GM21390 (cell line): ENCODE measurements at regions not wholly inside any gene's neighbourhood (a gene's known extent, or its start where the extent isn't known, plus 50 kb on each side); places are given as distances from the start of the nearest gene placed in this dataset.
"Not testable (repeated sequence)": the region's sequence is repeated elsewhere in the genome, so short reads cannot be mapped to it uniquely, and the experiment has no call there.

ENCODE experiments used
- ATAC-seq: cut with Tn5 transposase; IDR thresholded peaks from one replicate; pipeline ENCODE4 v1.9.1; 2021; ENCODE audit not compliant: unreplicated experiment

DNA sequence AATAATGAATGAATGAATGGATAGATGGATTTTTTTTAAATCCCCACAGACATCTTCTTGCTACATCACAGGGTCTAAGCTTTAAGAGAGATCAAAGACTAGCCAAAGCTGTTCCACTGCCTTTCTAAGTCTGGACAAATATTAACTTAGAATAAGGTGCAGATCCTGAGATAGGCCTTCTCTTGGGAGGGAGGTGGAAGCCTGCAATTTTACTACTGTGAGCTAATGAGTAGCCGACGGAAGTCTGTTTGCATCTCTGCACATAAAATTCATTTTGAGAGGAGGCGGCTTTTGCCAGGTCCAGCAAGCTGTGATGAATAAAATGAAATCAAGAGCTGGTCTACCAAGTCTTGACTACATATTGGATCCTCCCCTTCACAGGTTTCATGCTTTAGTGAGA is 484.9 kb downstream of the TMEM38B start:
- ATAC-seq: no peak

- not testable (repeated sequence) for ATAC-seq
Measured at GRCh38 chr9:106203815-106204516, 509.6 kb downstream of the TMEM38B start.

GRCh38 chr9:106207298-106207697 is 513.0 kb downstream of the TMEM38B start:
- no peak for ATAC-seq

DNA sequence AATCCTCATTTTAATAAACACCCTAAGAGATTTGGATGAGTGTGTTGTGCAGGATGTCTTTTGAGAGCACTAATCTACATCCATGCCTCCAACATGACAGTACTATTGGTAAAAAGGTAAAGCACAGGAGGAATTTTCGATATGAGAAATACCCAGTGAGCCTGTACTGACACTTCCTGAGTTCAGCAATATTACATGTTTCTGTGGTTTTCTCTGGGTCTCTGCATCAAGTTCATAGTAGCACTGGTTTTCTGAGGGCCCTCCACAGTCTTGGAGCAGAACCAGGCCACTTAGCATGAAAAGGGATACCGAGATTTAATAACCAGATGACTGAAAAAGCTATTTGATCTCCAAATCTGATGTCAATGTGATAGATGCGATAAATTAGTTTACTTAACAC is 524.1 kb downstream of the TMEM38B start:
- peak; percentile 71 for ATAC-seq

DNA sequence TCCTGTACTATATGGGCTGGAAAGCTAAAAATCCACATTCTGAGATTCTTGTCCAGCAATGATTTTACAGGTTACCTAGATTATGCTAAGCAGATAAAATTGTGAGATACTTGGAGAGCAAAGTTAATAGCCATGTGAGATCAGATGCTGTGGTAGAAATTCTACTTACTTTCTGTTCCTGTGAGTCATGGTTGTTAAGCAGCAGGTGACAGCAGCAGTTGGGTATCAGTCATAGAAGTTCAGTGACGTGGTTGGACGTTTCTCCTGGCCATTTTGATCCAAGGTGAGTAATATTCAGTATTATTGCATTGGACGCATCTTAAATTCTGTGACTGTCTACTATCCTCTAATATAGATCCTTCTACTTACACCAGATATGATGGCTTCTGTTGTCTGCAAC is 524.5 kb downstream of the TMEM38B start:
- ATAC-seq: peak; percentile 69

DNA sequence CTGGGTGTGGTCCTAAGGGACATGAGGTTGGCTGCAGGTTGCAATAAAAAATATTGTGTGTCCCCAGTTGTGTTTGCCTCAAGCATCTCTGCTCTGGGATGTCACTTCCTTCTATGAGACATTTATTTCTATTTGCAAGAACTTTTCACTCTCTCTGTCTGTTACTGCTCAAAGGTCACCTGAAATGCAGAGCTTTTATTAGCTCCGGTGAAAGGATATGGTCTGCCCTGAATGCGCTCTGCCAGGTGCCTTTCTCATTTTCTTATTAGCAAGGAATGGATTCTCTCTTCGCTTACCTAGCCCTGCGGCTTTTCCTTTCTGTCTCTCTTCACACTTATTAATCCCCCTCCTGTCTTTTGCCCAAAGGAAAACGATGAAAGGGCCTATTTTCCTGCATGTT is 526.1 kb downstream of the TMEM38B start:
- ATAC-seq: no peak

- no peak for ATAC-seq
Measured at GRCh38 chr9:106228861-106229260, 534.5 kb downstream of the TMEM38B start.

DNA sequence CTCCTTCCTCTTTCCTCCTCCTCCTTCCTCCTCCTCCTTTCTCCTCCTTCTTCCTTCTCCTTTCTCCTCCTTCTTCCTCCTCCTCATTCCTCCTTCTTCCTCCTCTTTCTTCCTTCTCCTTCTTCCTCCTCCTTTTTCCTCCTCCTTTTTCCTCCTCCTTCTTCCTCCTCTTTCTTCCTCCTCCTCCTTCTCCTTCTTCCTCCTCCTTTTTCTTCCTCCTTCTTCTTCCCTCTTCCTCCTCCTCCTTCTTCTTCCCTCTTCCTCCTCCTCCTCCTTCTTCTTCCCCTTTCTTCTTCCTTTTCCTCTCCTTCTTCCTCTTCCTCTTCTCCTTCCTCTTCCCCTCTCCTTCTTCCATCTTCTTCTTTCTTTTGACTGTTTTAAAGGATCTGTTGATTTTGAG is 538.8 kb downstream of the TMEM38B start:
- no peak for ATAC-seq

GRCh38 chr9:106260908-106261307 is 566.6 kb downstream of the TMEM38B start:
- ATAC-seq: not testable (repeated sequence)

DNA sequence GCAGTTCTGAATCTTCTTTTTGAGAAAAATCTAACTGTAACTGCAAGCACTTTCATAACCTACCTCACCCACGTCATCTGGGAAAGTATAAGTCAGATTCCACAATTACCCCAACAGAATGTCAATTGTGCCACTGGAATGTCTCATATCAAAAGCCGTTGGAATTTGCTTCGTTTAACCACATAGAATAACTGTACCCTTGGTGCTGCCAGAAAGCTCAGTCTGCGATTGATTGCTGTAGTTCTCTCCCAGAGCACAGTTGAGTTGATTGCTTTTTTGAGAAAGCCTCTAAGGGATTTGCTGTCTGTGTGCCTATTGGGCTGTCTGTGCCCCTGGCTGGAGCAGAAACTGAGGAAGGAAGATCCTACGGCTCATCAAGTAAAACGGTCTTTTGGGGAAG is 583.6 kb downstream of the TMEM38B start:
- no peak for ATAC-seq

- ATAC-seq: no peak
Measured at GRCh38 chr9:106283769-106284168, 579.2 kb upstream of the ZNF462 start.

GRCh38 chr9:106284296-106284695 is 578.7 kb upstream of the ZNF462 start:
- ATAC-seq: no peak

GRCh38 chr9:106286249-106286648 is 576.7 kb upstream of the ZNF462 start:
- no peak for ATAC-seq

GRCh38 chr9:106287091-106287631 is 575.8 kb upstream of the ZNF462 start:
- no peak for ATAC-seq

DNA sequence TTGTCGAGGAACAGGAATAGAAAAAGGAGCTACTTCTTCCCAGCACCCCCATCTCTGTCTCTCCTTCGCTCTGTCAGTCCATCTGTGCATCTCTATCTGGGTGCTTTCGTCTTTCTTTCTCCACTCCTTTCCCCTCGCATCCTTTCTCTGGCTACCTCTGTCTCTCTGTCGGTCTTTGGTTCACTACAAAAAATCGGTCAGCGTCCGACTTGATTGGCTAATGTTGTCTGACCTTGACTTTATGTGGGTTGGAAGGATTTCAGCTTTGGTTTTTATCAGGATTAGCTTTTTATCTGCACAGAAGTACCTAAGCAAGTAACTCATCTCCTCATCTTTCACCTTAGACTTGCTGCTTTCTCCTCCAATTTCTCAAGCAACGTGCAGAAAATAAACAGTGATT is 575.2 kb upstream of the ZNF462 start:
- ATAC-seq: no peak

GRCh38 chr9:106288689-106289088 is 574.3 kb upstream of the ZNF462 start:
- no peak for ATAC-seq

GRCh38 chr9:106291786-106292185 is 571.2 kb upstream of the ZNF462 start:
- no peak for ATAC-seq

GRCh38 chr9:106296426-106296825 is 566.5 kb upstream of the ZNF462 start:
- ATAC-seq: no peak

DNA sequence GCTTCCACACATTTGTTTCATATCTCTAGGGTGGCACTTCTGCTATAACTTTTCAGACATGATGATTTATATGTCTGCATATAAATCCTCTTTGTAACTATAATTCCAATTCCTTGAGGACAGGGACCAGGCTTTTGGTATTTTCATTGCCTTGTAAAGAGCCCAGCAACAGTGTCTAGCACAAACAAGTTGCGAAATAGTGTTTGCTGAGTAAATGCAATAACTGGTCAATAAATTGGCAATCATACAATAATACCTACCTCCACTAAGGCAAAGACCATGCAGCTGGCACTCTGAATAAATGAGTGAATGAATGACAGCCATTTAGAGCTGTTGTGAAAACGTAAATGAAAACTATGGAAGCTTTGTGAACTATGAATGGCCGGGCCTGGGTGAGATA is 564.0 kb upstream of the ZNF462 start:
- no peak for ATAC-seq

DNA sequence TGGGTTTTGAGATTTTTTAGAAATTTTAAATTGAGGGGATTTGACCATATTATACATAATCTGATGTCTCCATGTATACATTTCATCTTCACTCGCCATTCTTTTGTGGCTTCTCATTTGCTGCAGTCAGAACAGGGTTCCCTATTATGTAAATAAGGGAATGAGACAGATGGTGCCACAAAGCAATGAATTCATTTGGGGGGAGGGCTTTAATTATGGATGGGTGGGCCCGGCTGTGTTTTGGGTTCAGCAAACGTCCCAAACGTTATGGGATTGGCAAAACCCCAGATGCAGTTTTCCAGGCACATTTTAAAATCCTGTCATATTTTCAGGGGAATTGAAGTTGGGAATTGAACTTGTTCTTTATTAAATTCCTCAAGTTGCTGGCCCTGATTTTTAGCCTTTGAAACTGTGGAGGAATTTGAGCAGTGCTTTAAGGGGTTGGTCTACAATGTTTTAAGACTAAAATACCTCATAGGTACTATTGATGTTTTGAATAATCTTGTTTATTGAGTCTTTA is 558.5 kb upstream of the ZNF462 start:
- no peak for ATAC-seq

- no peak for ATAC-seq
Measured at GRCh38 chr9:106305428-106306133, 557.4 kb upstream of the ZNF462 start.

DNA sequence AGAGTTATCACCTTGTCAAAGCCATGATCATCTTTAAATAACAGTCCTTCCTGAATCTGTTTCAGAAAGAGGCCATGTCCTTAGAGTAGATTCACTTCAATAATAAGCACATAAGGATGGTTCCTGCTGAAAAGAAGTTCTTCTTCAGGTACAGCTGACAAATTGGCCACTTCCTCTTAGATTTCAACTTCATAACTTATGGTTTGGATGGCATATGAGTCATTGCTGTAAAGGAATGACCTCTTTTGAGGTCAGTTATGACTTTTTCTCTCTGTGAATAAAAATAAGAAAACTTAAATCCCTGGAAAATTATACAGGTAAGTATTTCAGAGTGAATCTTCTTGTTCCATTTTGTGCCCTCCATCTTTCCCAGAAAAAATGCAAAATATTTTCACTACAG is 555.3 kb upstream of the ZNF462 start:
- ATAC-seq: no peak
